Mesodermal cell (in vitro differentiated cells): ENCODE measurements at regions not wholly inside any gene's neighbourhood (a gene's known extent, or its start where the extent isn't known, plus 50 kb on each side); places are given as distances from the start of the nearest gene placed in this dataset.
A peak's percentile ranks its signal among the peaks of the same experiment; 100 is the strongest.

Experiments used
- H3K27ac ChIP-seq: 2 replicates; pipeline ENCODE4 v1.7.0; 2013; ENCODE audit warnings: mild to moderate bottlenecking, low read depth, low read length, moderate library complexity; ENCODE audit not compliant: severe bottlenecking
- H3K36me3 ChIP-seq: 2 replicates; pipeline ENCODE4 v1.7.1; 2013; ENCODE audit warnings: mild to moderate bottlenecking, low read length, moderate library complexity; ENCODE audit not compliant: control insufficient read depth, insufficient read depth
- H3K4me1 ChIP-seq: one replicate; pipeline ENCODE4 v1.7.1; 2013; ENCODE audit warnings: mild to moderate bottlenecking, low read length; ENCODE audit not compliant: insufficient read depth, control insufficient read depth, poor library complexity, severe bottlenecking
- H3K4me3 ChIP-seq: 2 replicates; pipeline ENCODE4 v1.7.0; 2013; ENCODE audit warnings: low read length, control low read depth, mild to moderate bottlenecking; ENCODE audit not compliant: insufficient read depth, poor library complexity, severe bottlenecking; ENCODE audit errors: extremely low read depth
- H3K9me3 ChIP-seq: 2 replicates; pipeline ENCODE4 v1.7.1; 2013; ENCODE audit warnings: mild to moderate bottlenecking, low read length, moderate library complexity; ENCODE audit not compliant: control insufficient read depth
- WGBS, 2 experiments: methylation state at CpG; one replicate each; pipeline ENCODE4 v1.1.5; 2013; ENCODE audit warnings: missing lambda C conversion rate in 2 of 2; ENCODE audit not compliant: insufficient coverage in 2 of 2; 5-methylcytosine and 5-hydroxymethylcytosine counted together

GRCh38 chr5:52668544-52669185 lies 119.1 kb upstream of the ITGA1 start:
- no peak overlapping the region for H3K27ac ChIP-seq
- no peaks in the 10 kb centered on the region for H3K9me3 ChIP-seq
- H3K4me3 ChIP-seq = no peak overlapping the region
- no peaks in the 10 kb centered on the region for H3K4me1 ChIP-seq
- no peaks in the 10 kb centered on the region for H3K36me3 ChIP-seq
- 91 to 96% methylated on average over 16 to 17 of the region's 20 CpGs for WGBS, 2 experiments

GRCh38 chr5:52672459-52672858 lies 115.3 kb upstream of the ITGA1 start:
- WGBS, 2 experiments = no CpG with 5 or more reads among the region's 1 CpG
- H3K9me3 ChIP-seq = no peaks in the 10 kb centered on the region
- H3K36me3 ChIP-seq = no peaks in the 10 kb centered on the region
- no peak overlapping the region for H3K4me3 ChIP-seq
- H3K4me1 ChIP-seq = no peaks in the 10 kb centered on the region
- H3K27ac ChIP-seq = no peak overlapping the region

GRCh38 chr5:52673495-52673894 lies 114.2 kb upstream of the ITGA1 start:
- Histone ChIP-seq H3K27ac (no peak overlapping the region), H3K9me3 (no peaks in the 10 kb centered on the region), H3K4me1 (no peaks in the 10 kb centered on the region), H3K36me3 (no peaks in the 10 kb centered on the region), H3K4me3 (no peak overlapping the region)
- 75 to 89% methylated on average over 1 to 2 of the region's 3 CpGs for WGBS, 2 experiments

GRCh38 chr5:52674815-52675545 lies 112.7 kb upstream of the ITGA1 start:
- H3K36me3 ChIP-seq = no peaks in the 10 kb centered on the region
- WGBS, 2 experiments = 74 to 80% methylated on average over 1 to 2 of the region's 5 CpGs
- H3K4me3 ChIP-seq = no peak overlapping the region
- no peaks in the 10 kb centered on the region for H3K9me3 ChIP-seq
- no peak overlapping the region for H3K27ac ChIP-seq
- no peaks in the 10 kb centered on the region for H3K4me1 ChIP-seq

- H3K4me1 ChIP-seq = no peaks in the 10 kb centered on the region
- no peaks in the 10 kb centered on the region for H3K9me3 ChIP-seq
- 58% methylated on average over 7 of the region's 7 CpGs for WGBS, 2 experiments
- H3K27ac ChIP-seq = no peak overlapping the region
- H3K4me3 ChIP-seq = no peak overlapping the region
- H3K36me3 ChIP-seq = no peaks in the 10 kb centered on the region
Measured at GRCh38 chr5:52682492-52682891, 105.2 kb upstream of the ITGA1 start.

- Histone ChIP-seq H3K9me3 (no peaks in the 10 kb centered on the region), H3K4me1 (no peaks in the 10 kb centered on the region), H3K4me3 (no peak overlapping the region), H3K27ac (no peak overlapping the region), H3K36me3 (no peaks in the 10 kb centered on the region)
- no CpG with 5 or more reads among the region's 1 CpG for WGBS, 2 experiments
Measured at GRCh38 chr5:52684051-52684450, 103.7 kb upstream of the ITGA1 start.

- H3K9me3 ChIP-seq = no peaks in the 10 kb centered on the region
- H3K4me1 ChIP-seq = peaks cover 12% of the 10 kb centered on the region
- no CpG with 5 or more reads among the region's 1 CpG for WGBS, 2 experiments
- H3K36me3 ChIP-seq = no peaks in the 10 kb centered on the region
- no peak overlapping the region for H3K4me3 ChIP-seq
- H3K27ac ChIP-seq = no peak overlapping the region
Measured at GRCh38 chr5:52685566-52685965, 102.2 kb upstream of the ITGA1 start.

GRCh38 chr5:52685971-52686370 lies 101.7 kb upstream of the ITGA1 start:
- Histone ChIP-seq H3K9me3 (no peaks in the 10 kb centered on the region), H3K4me1 (peaks cover 16% of the 10 kb centered on the region), H3K4me3 (no peak overlapping the region), H3K36me3 (no peaks in the 10 kb centered on the region), H3K27ac (no peak overlapping the region)
- no CpG with 5 or more reads among the region's 4 CpGs for WGBS, 2 experiments

GRCh38 chr5:52690236-52690768 lies 97.4 kb upstream of the ITGA1 start:
- Histone ChIP-seq H3K36me3 (no peaks in the 10 kb centered on the region), H3K9me3 (no peaks in the 10 kb centered on the region), H3K27ac (peak overlapping the region; percentile 79), H3K4me3 (no peak overlapping the region), H3K4me1 (peaks cover 36% of the 10 kb centered on the region)
- WGBS, 2 experiments = 83% methylated on average over 1 of the region's 2 CpGs; no CpG with 5 or more reads in 1 of the 2 experiments

GRCh38 chr5:52692039-52692438 lies 95.7 kb upstream of the ITGA1 start:
- Histone ChIP-seq H3K4me3 (no peak overlapping the region), H3K27ac (peak overlapping the region; percentile 79), H3K9me3 (no peaks in the 10 kb centered on the region), H3K4me1 (peaks cover 36% of the 10 kb centered on the region), H3K36me3 (no peaks in the 10 kb centered on the region)

- WGBS, 2 experiments = no CpG with 5 or more reads among the region's 1 CpG
- Histone ChIP-seq H3K4me3 (no peak overlapping the region), H3K27ac (peak overlapping the region; percentile 79), H3K9me3 (no peaks in the 10 kb centered on the region), H3K4me1 (peaks cover 36% of the 10 kb centered on the region), H3K36me3 (no peaks in the 10 kb centered on the region)
Measured at GRCh38 chr5:52692606-52693005, 95.1 kb upstream of the ITGA1 start.
